Endothelial cell of umbilical vein (primary cell): ENCODE measurements at regions not wholly inside any gene's neighbourhood (a gene's known extent, or its start where the extent isn't known, plus 50 kb on each side); places are given as distances from the start of the nearest gene placed in this dataset.

Experiments used
- MAX ChIP-seq: IDR thresholded peaks from 2 replicates; pipeline ENCODE4 v1.6.1; 2011; ENCODE audit not compliant: insufficient read depth, insufficient read length
- POLR2A ChIP-seq: IDR thresholded peaks from 2 replicates; pipeline ENCODE4 v1.6.1; 2012; ENCODE audit warnings: low read depth, mild to moderate bottlenecking, control low read depth, low read length
- POLR2AphosphoS5 ChIP-seq: IDR thresholded peaks from 2 replicates; pipeline ENCODE4 v1.6.1; 2012; ENCODE audit warnings: low read depth, mild to moderate bottlenecking, control low read depth, low read length, moderate library complexity; ENCODE audit not compliant: insufficient read depth

- TF ChIP-seq MAX = no peak
- TF ChIP-seq POLR2A = no peak
- TF ChIP-seq POLR2AphosphoS5 = no peak
Observed at GRCh38 chr10:34008656-34009055, 674.2 kb upstream of the NRP1 start.
